ENCODE measurements at regions not wholly inside any gene's neighbourhood (a gene's known extent, or its start where the extent isn't known, plus 50 kb on each side); places are given as distances from the start of the nearest gene placed in this dataset.

GRCh38 chr9:94014066-94014654 is 59.0 kb upstream of the BARX1 start:
- TF ChIP-seq CEBPB (IDR thresholded peaks at IDR 0.05): no peak
- no peak for TF ChIP-seq POLR2A (IDR thresholded peaks at IDR 0.05; ENCODE audit: low read length)
- TF ChIP-seq PHF8 (IDR thresholded peaks at IDR 0.05; ENCODE audit: borderline replicate concordance, low read depth): no peak
- TF ChIP-seq PBX3 (IDR thresholded peaks at IDR 0.05): no peak
- no peak for TF ChIP-seq MAZ (IDR thresholded peaks at IDR 0.05; ENCODE audit: borderline replicate concordance, low read depth, low read length)
- TF ChIP-seq RAD21 (conservative IDR thresholded peaks at IDR 0.05 in 1 of 2, IDR thresholded peaks at IDR 0.05 in 1 of 2): peak; percentile 57 to 60
- peak; percentile 66 for TF ChIP-seq CTCF (IDR thresholded peaks at IDR 0.05)
- no peak for TF ChIP-seq REST (IDR thresholded peaks at IDR 0.05)
- no peak for TF ChIP-seq EP300 (IDR thresholded peaks at IDR 0.05)
- no peak for TF ChIP-seq JUN (IDR thresholded peaks at IDR 0.05)
- TF ChIP-seq TP53 (CRISPR knock-in tag; IDR thresholded peaks at IDR 0.05): no peak
- TF ChIP-seq MYC (IDR thresholded peaks at IDR 0.05; ENCODE audit: borderline replicate concordance, low read length): no peak
- TF ChIP-seq ZSCAN20 (CRISPR knock-in tag; IDR thresholded peaks at IDR 0.05): no peak

Data from A549 (cell line).